ENCODE measurements at regions not wholly inside any gene's neighbourhood (a gene's known extent, or its start where the extent isn't known, plus 50 kb on each side); places are given as distances from the start of the nearest gene placed in this dataset.

DNA sequence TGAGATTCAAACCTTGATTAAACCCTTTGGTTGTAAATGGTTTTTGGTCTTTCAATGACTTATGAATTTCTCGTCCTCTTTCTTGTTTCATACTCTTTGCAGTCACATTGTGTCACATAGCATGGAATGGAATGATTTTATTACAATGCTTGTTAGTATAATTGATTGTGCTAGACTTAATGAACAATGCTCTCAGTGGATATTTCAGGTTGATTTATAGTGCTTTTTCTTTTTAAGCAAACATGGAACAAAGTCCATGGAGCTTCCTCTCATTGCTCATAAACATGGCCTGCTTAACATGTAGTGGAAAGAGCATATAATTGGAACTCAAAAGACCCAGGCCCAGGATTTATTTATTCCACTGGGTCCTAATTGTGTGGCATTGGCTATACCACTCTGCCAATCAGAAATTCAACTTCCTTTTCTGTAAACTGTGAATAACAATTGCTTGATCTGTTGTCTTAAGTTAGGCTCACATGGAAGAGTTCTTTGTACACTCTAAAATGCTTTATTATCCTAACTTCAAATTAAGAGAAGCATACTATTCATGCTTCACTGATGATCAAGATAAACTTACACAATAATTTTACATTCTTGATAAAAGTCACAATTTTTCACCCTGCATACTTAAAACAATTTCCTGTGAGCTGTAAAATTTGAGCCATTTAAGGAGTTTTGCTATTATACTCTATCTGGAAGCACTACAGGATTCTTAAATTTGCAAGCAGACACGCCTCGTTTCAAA lies 370.5 kb upstream of the PDE3A start:
- no peak overlapping the region for H3K4me3 Mint-ChIP-seq
- H3K36me3 Mint-ChIP-seq (ENCODE audit: low read depth): no peaks in the 10 kb centered on the region
- H3K27me3 Mint-ChIP-seq (ENCODE audit: insufficient read depth): no peaks in the 10 kb centered on the region
- TF ChIP-seq, protein P1, sequence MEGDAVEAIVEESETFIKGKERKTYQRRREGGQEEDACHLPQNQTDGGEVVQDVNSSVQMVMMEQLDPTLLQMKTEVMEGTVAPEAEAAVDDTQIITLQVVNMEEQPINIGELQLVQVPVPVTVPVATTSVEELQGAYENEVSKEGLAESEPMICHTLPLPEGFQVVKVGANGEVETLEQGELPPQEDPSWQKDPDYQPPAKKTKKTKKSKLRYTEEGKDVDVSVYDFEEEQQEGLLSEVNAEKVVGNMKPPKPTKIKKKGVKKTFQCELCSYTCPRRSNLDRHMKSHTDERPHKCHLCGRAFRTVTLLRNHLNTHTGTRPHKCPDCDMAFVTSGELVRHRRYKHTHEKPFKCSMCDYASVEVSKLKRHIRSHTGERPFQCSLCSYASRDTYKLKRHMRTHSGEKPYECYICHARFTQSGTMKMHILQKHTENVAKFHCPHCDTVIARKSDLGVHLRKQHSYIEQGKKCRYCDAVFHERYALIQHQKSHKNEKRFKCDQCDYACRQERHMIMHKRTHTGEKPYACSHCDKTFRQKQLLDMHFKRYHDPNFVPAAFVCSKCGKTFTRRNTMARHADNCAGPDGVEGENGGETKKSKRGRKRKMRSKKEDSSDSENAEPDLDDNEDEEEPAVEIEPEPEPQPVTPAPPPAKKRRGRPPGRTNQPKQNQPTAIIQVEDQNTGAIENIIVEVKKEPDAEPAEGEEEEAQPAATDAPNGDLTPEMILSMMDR (IDR thresholded peaks at IDR 0.05): no peak
- no peaks in the 10 kb centered on the region for H3K4me1 Mint-ChIP-seq (ENCODE audit: low read depth)
- no peak overlapping the region for H3K27ac Mint-ChIP-seq
- no peak for DNase-seq
- peaks cover 11% of the 10 kb centered on the region for H3K9me3 Mint-ChIP-seq

DNA sequence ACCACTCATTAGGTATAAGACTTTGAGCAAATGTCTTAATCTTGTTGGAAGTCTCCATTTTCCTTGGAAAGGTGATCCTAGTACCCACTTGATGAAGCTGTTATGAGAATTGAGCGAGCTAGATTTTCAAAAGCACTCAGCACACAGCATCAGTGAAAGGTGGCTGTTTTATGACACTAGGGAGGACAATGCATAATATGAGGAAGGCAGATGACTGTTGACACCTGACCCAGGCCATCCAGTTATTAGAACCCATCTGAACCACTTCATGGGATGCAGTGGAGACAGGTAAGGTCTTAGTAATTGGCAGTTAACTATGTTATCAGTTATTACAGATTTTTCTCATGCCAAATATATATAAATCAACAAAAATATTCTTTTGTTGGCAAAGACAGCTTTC lies 369.9 kb upstream of the PDE3A start:
- no peak for DNase-seq
- H3K4me1 Mint-ChIP-seq (ENCODE audit: low read depth): no peaks in the 10 kb centered on the region
- H3K36me3 Mint-ChIP-seq (ENCODE audit: low read depth): no peaks in the 10 kb centered on the region
- TF ChIP-seq, protein P1 (IDR thresholded peaks at IDR 0.05): no peak
- peaks cover 15% of the 10 kb centered on the region for H3K9me3 Mint-ChIP-seq
- H3K27me3 Mint-ChIP-seq (ENCODE audit: insufficient read depth): no peaks in the 10 kb centered on the region
- H3K4me3 Mint-ChIP-seq: no peak overlapping the region
- H3K27ac Mint-ChIP-seq: no peak overlapping the region

DNA sequence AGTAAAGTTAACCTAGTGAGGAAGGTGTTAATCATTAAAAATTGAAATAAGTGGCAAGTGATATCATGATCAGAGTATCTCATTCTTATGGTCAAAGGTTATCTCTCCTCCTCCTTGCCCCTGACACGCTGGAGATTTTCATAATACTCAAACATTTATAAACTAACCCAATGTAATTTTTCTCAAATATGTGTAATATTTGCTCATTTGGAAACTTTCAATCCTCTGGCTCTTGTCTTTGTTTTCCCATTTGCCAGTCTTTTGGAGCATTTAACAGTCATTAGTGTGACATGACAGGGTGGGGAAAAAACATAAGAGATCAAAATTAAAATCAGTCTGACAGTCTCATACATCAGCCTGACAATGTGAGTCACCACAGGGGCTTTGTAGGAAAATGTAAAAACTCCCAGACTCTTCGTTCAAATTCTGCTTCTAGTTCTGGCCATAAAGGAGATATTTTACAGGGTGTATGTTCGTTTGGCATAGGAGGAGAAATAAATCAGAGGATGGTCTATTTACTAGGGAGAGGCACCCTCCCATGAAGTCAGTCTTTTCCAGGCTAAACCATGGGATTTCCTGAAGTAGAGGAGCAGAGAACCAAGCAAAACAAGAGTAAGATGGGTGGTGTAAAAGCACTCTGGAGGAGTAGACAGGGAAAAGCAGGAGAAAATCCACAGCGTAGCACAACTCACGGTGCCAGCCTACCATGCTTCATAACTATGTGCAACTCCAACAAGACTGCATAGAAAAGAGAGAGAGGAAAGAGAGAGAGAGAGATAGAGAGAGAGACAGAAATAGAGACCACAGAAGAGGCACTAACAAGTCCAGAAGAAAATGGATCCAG lies 369.2 kb upstream of the PDE3A start:
- Mint-ChIP-seq H3K36me3 (ENCODE audit: low read depth) (no peaks in the 10 kb centered on the region), H3K9me3 (peaks cover 16% of the 10 kb centered on the region), H3K27ac (no peak overlapping the region), H3K27me3 (ENCODE audit: insufficient read depth) (no peaks in the 10 kb centered on the region), H3K4me3 (no peak overlapping the region), H3K4me1 (ENCODE audit: low read depth) (no peaks in the 10 kb centered on the region)
- TF ChIP-seq, protein P1 (IDR thresholded peaks at IDR 0.05): no peak
- no peak for DNase-seq

DNA sequence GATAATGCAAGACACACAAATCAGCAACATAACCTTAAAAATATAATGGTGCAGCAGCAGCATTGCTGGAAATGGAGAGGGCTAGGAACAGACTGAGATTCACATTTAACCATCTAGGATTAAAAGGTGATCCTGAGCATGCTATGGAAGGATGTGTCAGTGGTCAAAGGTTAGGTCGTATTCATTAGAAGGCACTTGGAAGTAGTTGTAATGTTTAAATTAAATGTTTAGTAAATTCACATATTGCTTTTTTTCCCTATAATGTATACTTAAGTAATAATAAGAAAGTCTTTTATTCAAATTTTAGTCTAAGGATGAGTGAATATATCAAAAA lies 368.6 kb upstream of the PDE3A start:
- H3K36me3 Mint-ChIP-seq (ENCODE audit: low read depth): no peaks in the 10 kb centered on the region
- no peaks in the 10 kb centered on the region for H3K27me3 Mint-ChIP-seq (ENCODE audit: insufficient read depth)
- TF ChIP-seq, protein P1 (IDR thresholded peaks at IDR 0.05): no peak
- no peak overlapping the region for H3K27ac Mint-ChIP-seq
- peaks cover 16% of the 10 kb centered on the region for H3K9me3 Mint-ChIP-seq
- no peaks in the 10 kb centered on the region for H3K4me1 Mint-ChIP-seq (ENCODE audit: low read depth)
- no peak for DNase-seq
- H3K4me3 Mint-ChIP-seq: no peak overlapping the region

DNA sequence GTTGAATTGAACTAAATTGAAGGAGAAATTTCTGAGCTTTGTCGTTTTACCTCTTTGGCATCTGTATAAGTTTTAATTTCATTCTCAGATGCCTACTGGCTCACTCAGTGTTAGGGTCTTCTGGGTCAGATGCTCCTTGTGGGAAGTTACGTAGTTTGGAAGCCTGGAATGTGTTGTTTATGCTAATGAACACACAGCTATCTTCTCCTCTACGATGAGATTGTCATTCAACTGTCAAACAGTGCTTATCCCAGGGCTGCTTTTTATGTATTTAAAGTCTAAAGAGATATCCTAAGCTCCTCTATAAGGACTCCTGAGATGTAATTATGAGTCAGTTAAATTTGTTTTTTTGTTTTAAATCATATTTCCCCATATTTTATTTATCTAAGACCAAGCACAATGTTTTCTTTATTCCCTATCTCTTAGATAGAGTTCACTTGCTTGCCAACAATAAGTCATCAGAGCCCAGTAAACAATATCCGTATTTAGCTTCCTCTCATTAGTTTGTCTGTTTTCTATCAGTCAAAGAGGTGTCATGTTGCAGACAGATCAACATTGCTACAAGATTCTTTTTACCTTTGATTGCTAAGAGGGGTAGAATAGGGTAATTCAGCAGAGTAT lies 368.0 kb upstream of the PDE3A start:
- Mint-ChIP-seq H3K4me3 (no peak overlapping the region), H3K27me3 (ENCODE audit: insufficient read depth) (no peaks in the 10 kb centered on the region), H3K9me3 (peaks cover 16% of the 10 kb centered on the region), H3K36me3 (ENCODE audit: low read depth) (no peaks in the 10 kb centered on the region), H3K4me1 (ENCODE audit: low read depth) (no peaks in the 10 kb centered on the region), H3K27ac (no peak overlapping the region)
- TF ChIP-seq, protein P1 (IDR thresholded peaks at IDR 0.05): no peak
- no peak for DNase-seq
